HG02884 (cell line): ENCODE measurements at regions not wholly inside any gene's neighbourhood (a gene's known extent, or its start where the extent isn't known, plus 50 kb on each side); places are given as distances from the start of the nearest gene placed in this dataset.
"Not testable (repeated sequence)": the region's sequence is repeated elsewhere in the genome, so short reads cannot be mapped to it uniquely, and the experiment has no call there.

Experiments used
- ATAC-seq: cut with Tn5 transposase; IDR thresholded peaks from one replicate; pipeline ENCODE4 v1.9.1; 2021; ENCODE audit warnings: mild to moderate bottlenecking, moderate library complexity; ENCODE audit not compliant: unreplicated experiment

DNA sequence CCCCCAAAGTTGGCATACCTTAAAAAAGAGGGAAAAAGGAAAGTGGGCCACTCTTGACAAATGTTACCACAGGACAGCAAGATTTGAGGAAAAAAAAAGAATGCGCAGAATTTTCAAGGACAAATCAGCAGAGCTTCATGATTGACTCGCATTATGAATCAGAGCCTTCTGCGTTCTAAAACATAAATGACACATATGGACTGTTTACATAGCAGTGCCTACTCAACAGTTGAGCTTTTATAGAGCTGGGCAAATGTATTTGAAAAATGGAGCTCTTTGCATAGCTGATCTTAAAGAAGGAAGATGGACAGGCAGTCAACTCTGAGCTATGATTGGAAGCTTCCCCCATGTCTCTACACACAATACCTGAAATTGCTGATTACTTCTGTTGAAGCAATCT, 213.2 kb upstream of the NT5E start:
- no peak for ATAC-seq

- ATAC-seq = not testable (repeated sequence)
Observed at GRCh38 chr6:85227345-85227744, 222.5 kb upstream of the NT5E start.

- not testable (repeated sequence) for ATAC-seq
Observed at GRCh38 chr6:85212794-85213193, 237.1 kb upstream of the NT5E start.

- ATAC-seq = no peak
Observed at GRCh38 chr6:85195243-85195642, 254.6 kb upstream of the NT5E start.

DNA sequence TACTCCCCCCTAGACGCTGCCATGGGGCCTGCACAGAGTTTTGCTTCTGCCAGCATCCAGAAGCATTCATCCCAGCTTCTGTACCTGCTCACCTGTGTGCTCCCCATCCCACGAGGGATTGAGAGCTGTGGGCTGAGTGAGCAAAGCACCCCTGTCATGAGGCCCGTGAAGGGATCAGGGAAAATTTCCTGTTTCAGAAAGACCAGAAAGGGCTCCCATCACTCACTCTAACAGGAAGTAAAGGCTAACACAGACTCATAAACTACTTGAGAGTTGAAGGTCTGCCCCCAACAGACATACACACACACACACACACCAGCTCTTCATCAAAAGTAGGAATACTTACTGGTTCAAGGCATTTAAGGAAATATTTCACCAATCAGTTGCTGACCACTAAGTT, 256.5 kb upstream of the NT5E start:
- no peak for ATAC-seq

- no peak for ATAC-seq
Observed at GRCh38 chr6:85192596-85192995, 257.3 kb upstream of the NT5E start.

- ATAC-seq = no peak
Observed at GRCh38 chr6:85192186-85192585, 257.7 kb upstream of the NT5E start.

DNA sequence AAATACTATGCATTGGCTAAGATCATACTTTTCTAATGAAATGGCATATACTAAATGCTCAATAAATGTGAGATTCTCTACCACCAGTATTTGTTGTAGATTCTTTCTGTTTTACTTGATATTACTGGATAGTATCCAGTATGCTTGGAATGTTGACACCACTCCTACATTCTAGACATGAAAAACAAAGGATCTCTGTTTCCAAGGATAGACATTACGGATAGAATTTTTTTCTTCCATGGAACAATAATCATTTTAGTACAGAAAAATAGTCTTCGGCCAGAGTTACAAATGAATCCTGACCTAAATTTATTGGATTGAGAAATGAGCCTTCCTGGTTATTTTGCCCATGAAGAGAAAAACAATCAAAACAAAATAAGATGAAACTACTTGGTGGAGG, 258.2 kb upstream of the NT5E start:
- no peak for ATAC-seq

DNA sequence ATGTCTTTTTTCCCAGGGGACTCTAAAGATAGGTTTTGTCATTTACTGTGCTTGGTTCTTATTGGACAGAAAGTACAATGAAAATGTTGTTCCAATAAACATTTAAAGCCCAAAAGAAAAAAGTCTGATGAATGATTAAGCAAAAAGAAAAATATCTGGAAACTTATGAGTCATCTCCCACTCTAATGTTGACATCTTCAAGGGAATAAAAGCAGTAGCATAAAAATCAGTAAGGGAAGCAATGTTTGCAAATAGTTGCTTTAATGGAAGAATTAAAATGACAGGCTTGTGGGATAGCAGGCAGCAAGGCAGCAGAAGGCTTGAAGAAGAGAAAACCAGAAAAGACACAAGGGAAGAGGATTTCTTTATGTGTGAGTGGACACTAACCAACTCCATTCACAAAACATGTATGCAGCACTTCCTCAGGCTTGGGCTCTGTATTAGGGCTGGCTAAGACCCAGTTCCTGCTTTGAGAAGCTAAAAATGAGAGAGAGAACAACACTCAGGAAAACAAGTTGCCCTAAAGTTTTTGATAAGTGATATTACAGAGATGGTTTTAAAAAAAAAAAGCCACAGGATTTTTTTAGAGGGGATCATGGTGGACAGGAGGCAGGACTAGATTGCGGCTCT, 263.2 kb upstream of the NT5E start:
- no peak for ATAC-seq

DNA sequence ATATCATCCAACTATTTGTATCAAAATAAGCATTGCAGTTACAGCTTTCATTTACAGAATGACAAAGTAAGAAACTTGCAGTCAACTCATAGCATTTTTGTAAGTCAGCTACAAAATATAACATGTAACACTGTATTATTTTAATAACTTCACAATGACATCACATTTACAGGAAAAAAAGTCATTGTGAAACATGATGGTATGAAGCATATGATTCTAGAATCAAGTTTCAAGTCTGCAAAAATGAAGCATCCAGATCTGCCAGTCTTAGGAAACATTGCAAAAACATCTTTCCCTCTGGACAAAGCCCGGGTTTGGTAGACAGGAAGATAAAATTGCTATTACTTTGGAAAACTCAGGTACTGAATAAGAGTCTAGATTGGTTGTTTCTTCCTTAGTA, 263.9 kb upstream of the NT5E start:
- no peak for ATAC-seq

DNA sequence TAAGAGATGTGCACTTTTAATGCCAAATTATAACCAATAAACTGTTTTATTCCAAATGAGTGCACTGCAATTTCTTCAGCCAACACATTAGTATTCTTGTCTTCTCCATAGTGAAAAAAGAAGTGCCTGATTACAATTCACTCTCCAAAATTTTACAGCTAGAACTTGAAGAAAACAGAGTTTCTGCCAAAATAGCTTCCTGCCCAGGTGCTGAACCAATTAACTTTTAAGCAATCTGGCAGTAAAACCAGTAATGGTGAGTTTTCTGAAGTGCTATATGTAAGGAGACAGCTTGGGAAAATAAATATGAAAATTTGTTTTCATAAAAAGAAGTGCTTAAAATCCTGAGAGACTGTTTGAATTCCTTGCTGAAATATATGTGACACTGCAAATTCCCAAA, 266.0 kb upstream of the NT5E start:
- ATAC-seq = no peak

- no peak for ATAC-seq
Observed at GRCh38 chr6:85172705-85173104, 277.2 kb upstream of the NT5E start.

GRCh38 chr6:85172161-85172560, 277.7 kb upstream of the NT5E start:
- ATAC-seq = no peak

DNA sequence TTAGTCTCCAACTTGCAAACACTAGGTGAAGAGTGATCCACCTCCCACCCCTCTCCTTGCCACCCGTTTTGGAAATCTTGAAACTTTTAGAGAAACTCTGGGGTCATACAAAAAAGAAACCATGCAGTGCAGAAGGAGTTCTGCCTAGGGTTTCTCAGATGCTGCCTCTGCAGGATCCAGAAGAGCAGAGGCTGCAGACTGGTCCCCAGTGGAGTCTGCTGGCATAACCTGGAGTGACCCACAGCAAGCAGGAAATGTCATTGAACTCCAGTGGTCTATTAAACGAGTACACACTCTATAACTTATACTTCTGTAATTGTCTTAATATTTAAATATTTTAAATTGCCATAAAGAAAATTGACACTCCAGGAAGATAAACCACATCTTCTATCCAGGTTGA, 280.7 kb upstream of the NT5E start:
- ATAC-seq = no peak

DNA sequence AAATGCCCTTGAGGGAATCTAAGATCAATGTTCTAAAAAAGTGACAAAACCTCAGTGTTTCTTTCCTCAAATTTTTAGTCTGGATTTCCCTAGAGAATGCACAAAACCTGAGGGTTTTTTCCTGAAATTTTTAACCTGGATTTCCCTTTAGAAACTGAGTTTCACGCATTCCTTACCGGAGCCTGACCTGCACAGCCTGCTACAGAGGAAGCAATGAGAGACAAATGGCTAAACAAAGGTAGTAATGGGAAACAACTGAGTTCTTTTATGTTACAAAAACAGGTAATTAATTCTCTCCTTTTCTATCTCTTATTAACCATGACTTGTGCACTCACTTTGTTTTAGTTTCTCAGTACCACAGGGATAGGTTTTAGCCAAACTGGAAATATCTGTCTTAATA, 281.7 kb upstream of the NT5E start:
- ATAC-seq = no peak

DNA sequence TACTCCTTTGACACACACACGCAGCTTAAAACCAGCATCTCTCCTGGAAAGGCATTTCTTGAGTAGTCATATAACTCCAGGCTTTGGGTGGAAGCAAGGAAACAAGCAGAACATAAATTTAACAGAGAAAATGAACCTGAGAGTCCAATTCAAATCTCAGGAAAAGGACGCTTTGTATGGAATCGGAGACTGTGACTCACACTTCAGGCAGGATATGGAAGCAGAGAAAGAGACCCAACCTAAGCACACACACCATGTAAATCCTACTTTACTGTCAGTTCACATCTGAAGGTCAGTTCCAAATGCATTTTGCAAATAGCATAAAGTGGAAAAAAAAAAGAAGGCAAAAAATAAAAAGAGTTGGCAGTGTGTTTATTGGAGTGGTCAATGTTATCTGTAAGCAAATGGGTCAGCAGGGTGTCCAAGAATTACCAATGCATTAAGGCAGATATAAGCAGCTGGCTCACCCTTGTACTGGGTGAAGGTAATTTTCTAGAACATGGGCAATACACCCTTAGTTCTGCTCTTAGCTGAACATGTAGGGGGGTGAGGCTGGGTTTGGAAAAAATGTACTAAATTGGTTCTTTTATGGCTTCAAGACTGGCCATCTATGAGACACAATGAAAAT, 283.7 kb upstream of the NT5E start:
- no peak for ATAC-seq

- no peak for ATAC-seq
Observed at GRCh38 chr6:85163156-85164080, 286.5 kb upstream of the NT5E start.

- no peak for ATAC-seq
Observed at GRCh38 chr6:85157311-85157710, 292.6 kb upstream of the NT5E start.

DNA sequence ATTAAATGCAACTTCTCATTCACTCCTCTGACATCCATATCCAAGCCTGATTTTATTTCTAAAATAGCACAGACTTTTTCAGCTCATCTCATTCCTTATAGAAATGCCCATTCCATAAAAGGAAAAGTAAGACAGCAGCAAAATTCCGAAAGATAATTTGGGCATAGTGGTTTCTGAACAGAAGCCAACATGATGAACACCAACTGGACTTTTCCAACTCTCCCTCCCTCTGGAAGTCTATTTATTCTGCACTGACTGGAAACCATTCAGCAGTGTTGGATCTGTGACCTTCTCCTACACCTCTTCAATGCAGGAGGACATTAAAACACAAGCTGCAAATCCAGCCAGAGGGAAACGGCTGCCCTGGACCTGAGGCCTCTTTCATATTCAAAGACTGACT, 306.2 kb upstream of the NT5E start:
- no peak for ATAC-seq

DNA sequence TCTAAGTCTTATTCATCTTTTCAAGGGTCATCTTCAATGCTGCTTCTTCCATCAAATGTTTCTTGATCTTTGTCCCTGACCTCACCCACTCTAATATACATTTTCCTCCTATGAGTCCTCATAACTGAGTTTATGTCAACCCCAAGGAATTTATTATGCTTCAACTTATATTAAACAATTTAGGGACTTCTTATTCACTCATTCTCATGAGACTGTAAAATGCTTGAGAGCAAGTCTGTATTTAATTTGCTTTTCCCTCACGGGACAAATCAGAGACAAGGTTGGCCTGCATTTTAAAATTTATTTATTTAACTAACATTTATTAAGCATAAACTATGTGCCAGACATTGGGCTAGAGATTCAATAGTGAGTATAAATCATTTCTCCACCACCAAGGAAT, 312.0 kb upstream of the NT5E start:
- no peak for ATAC-seq

DNA sequence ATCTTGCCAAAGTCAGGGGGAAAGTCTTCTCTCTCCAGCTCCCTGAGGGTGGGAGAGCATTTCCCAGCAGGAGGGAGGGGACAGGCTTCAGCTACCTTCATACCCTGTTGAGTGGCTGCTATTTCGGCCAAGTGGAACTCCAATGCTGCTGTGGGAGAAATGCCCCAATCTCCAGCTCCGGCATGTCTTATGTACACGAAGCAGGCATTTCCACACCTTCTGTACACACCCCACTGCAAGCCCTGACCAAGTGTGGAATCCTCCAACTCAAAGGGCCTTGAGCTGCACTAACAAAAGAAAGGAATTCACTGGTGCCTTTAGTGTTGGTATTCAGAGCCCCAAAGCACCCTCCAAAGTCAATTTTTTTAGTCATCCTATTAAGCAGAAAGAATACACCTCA, 313.6 kb upstream of the NT5E start:
- ATAC-seq = no peak
